Kidney (tissue), 13 donors: ENCODE measurements at regions not wholly inside any gene's neighbourhood (a gene's known extent, or its start where the extent isn't known, plus 50 kb on each side); places are given as distances from the start of the nearest gene placed in this dataset.

ENCODE experiments used
- DNase-seq, 5 donors: peaks; one replicate each; pipeline ENCODE4 v3.0.0-alpha.2; 2013 to 2020
- FAIRE-seq: peaks from 2 replicates; lab custom pipeline; 2012; peaks lifted over from hg19 to GRCh38; lab: Jason Lieb, UNC
- H3K27ac ChIP-seq, 2 donors: one replicate each; pipeline ENCODE4 v1.7.0; 2013; ENCODE audit warnings: low read depth in 2 of 2, low read length in 2 of 2, inconsistent platforms in 1 of 2
- H3K27me3 ChIP-seq: one replicate; pipeline ENCODE4 v1.7.1; 2013; ENCODE audit warnings: low read length, inconsistent platforms; ENCODE audit not compliant: control insufficient read depth, insufficient read depth
- H3K36me3 ChIP-seq, 3 donors: one replicate each; pipeline versions ENCODE4 v1.7.0 to v1.7.1; 2013; ENCODE audit warnings: low read length in 3 of 3, control low read depth in 1 of 3, inconsistent platforms in 1 of 3; ENCODE audit not compliant: insufficient read depth in 3 of 3, control insufficient read depth in 2 of 3
- H3K4me1 ChIP-seq, 3 donors: one replicate each; pipeline versions ENCODE4 v1.7.0 to v1.7.1; 2013; ENCODE audit warnings: low read length in 3 of 3, inconsistent platforms in 1 of 3, low read depth in 1 of 3; ENCODE audit not compliant: control insufficient read depth in 2 of 3, insufficient read depth in 2 of 3
- H3K4me3 ChIP-seq, 3 donors: one replicate each; pipeline versions ENCODE4 v1.7.0 to v1.8.1; 2013; ENCODE audit warnings: low read length in 3 of 3, control low read depth in 1 of 3, inconsistent platforms in 1 of 3
- H3K9ac ChIP-seq, 3 donors: one replicate each; pipeline versions ENCODE4 v1.7.0 to v1.7.1; 2013; ENCODE audit warnings: low read length in 3 of 3, control low read depth in 1 of 3, inconsistent platforms in 1 of 3
- H3K9me3 ChIP-seq, 3 donors: one replicate each; pipeline versions ENCODE4 v1.7.0 to v1.7.1; 2013; ENCODE audit warnings: low read length in 3 of 3, control low read depth in 1 of 3, inconsistent platforms in 1 of 3; ENCODE audit not compliant: control insufficient read depth in 2 of 3, insufficient read depth in 1 of 3
- CTCF ChIP-seq: IDR thresholded peaks from 3 replicates; pipeline ENCODE4 v1.5.1; 2012; ENCODE audit warnings: mild to moderate bottlenecking, moderate library complexity, borderline replicate concordance; ENCODE audit not compliant: insufficient read depth; ENCODE audit errors: extremely low read depth
- intact Hi-C: fragments of 100-400 bp; cut with DNase I; formaldehyde crosslinking; loops from one replicate; pipeline ENCODE4 v1.11.1; 2022
- donor health status: control.
- donor health status: control.
- donor health status: control.
- donor health status: control.
- donor health status: control.
- donor health status: DM: yes; HTN: yes; CAD: no.
- donor health status: Normal renal cell carcinoma (clear cell type).

GRCh38 chrX:116111497-116111896, 59.0 kb upstream of the AGTR2 start:
- Histone ChIP-seq H3K9ac (no peak overlapping the region), H3K4me3 (no peak overlapping the region), H3K36me3 (no peaks in the 10 kb centered on the region), H3K9me3 (no peaks in the 10 kb centered on the region), H3K4me1 (no peaks in the 10 kb centered on the region), H3K27ac (no peak overlapping the region), H3K27me3 (no peaks in the 10 kb centered on the region)
- no peak for TF ChIP-seq CTCF
- peak in 1 of 5 donors; percentile 36 for DNase-seq
- no peak for FAIRE-seq
- intact Hi-C loops: no loop called here

GRCh38 chrX:116111934-116112595, 58.5 kb upstream of the AGTR2 start:
- TF ChIP-seq CTCF: no peak
- Histone ChIP-seq H3K9me3 (no peaks in the 10 kb centered on the region), H3K36me3 (no peaks in the 10 kb centered on the region), H3K9ac (no peak overlapping the region), H3K27me3 (no peaks in the 10 kb centered on the region), H3K27ac (no peak overlapping the region), H3K4me3 (no peak overlapping the region), H3K4me1 (no peaks in the 10 kb centered on the region)
- FAIRE-seq: no peak
- no peak for DNase-seq
- intact Hi-C loops: no loop called here

GRCh38 chrX:116114999-116115398, 55.5 kb upstream of the AGTR2 start:
- H3K9me3 ChIP-seq: no peaks in the 10 kb centered on the region
- no peak for TF ChIP-seq CTCF
- FAIRE-seq: peak; percentile 33
- no peak overlapping the region for H3K9ac ChIP-seq
- H3K4me3 ChIP-seq: no peak overlapping the region
- no peak overlapping the region for H3K27ac ChIP-seq
- no peaks in the 10 kb centered on the region for H3K36me3 ChIP-seq
- no peak for DNase-seq
- H3K27me3 ChIP-seq: no peaks in the 10 kb centered on the region
- intact Hi-C loops: no loop called here
- no peaks in the 10 kb centered on the region for H3K4me1 ChIP-seq
